Colonic mucosa (tissue), 4 donors: ENCODE measurements at regions not wholly inside any gene's neighbourhood (a gene's known extent, or its start where the extent isn't known, plus 50 kb on each side); places are given as distances from the start of the nearest gene placed in this dataset.

Experiments
- DNase-seq: peaks from one replicate; pipeline ENCODE4 v3.0.0-alpha.2; 2020
- H3K27ac ChIP-seq: fragments of 200-600 bp; one replicate; pipeline ENCODE4 v1.8.0; 2021
- H3K27me3 ChIP-seq: fragments of 200-600 bp; one replicate; pipeline ENCODE4 v1.8.0; 2021
- H3K36me3 ChIP-seq: fragments of 200-600 bp; one replicate; pipeline ENCODE4 v1.8.0; 2021
- H3K4me1 ChIP-seq: fragments of 200-600 bp; one replicate; pipeline ENCODE4 v1.8.0; 2021; ENCODE audit warnings: mild to moderate bottlenecking
- H3K4me3 ChIP-seq: fragments of 200-600 bp; one replicate; pipeline ENCODE4 v1.8.0; 2021
- H3K9ac ChIP-seq, 2 donors: one replicate each; pipeline ENCODE4 v1.7.0; 2013; ENCODE audit warnings: control low read depth in 2 of 2, low read depth in 2 of 2, low read length in 2 of 2
- H3K9me3 ChIP-seq: fragments of 200-600 bp; one replicate; pipeline ENCODE4 v1.8.0; 2021
- CTCF ChIP-seq: fragments of 200-600 bp; IDR thresholded peaks from one replicate; pipeline ENCODE4 v1.8.0; 2022; ENCODE audit warnings: antibody characterized with exemption, mild to moderate bottlenecking
- intact Hi-C: fragments of 100-400 bp; cut with DNase I; formaldehyde crosslinking; loops from one replicate; pipeline ENCODE4 v1.14.1; 2022
- donor health status: healthy.
- donor health status: DM: no; HTN: no; CAD: no.
- donor health status: DM: no; HTN: no; CAD: no.

DNA sequence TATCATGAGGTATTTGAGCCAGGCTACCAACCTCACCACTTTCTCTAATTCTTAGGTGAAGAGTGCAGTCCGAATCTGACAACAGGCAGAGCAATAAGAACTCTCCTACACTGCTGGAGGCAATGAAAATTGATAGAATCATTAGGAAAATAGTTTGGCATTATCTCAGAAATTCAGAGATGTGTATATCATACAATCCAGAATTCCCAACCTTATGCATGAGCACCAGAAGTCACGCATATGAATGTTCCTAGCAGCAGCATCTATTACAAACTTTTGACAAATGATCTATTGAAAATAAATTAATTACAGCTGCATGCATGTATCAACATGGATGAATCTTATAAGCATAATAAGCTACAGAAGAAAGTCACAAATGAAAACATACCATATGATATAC lies 176.9 kb upstream of the CAMK1G start:
- intact Hi-C loops, result no loop called here
- H3K4me1 ChIP-seq, result no peaks in the 10 kb centered on the region
- H3K27ac ChIP-seq, result no peak overlapping the region
- no peak for DNase-seq
- no peaks in the 10 kb centered on the region for H3K27me3 ChIP-seq
- H3K36me3 ChIP-seq, result no peaks in the 10 kb centered on the region
- H3K9me3 ChIP-seq, result no peaks in the 10 kb centered on the region
- no peak overlapping the region for H3K4me3 ChIP-seq
- no peak overlapping the region for H3K9ac ChIP-seq
- TF ChIP-seq CTCF, result no peak

- H3K9ac ChIP-seq, result no peak overlapping the region
- DNase-seq, result no peak
- TF ChIP-seq CTCF, result no peak
- no peaks in the 10 kb centered on the region for H3K4me1 ChIP-seq
- no peak overlapping the region for H3K27ac ChIP-seq
- no peak overlapping the region for H3K4me3 ChIP-seq
- no peaks in the 10 kb centered on the region for H3K27me3 ChIP-seq
- intact Hi-C loops, result no loop called here
- no peaks in the 10 kb centered on the region for H3K36me3 ChIP-seq
- H3K9me3 ChIP-seq, result no peaks in the 10 kb centered on the region
Observed at GRCh38 chr1:209409780-209410179, 173.7 kb upstream of the CAMK1G start.

- DNase-seq, result no peak
- H3K9me3 ChIP-seq, result no peaks in the 10 kb centered on the region
- no peaks in the 10 kb centered on the region for H3K27me3 ChIP-seq
- intact Hi-C loops, result no loop called here
- no peak overlapping the region for H3K27ac ChIP-seq
- H3K4me3 ChIP-seq, result no peak overlapping the region
- TF ChIP-seq CTCF, result no peak
- H3K9ac ChIP-seq, result no peak overlapping the region
- H3K36me3 ChIP-seq, result no peaks in the 10 kb centered on the region
- H3K4me1 ChIP-seq, result no peaks in the 10 kb centered on the region
Observed at GRCh38 chr1:209411491-209411929, 172.0 kb upstream of the CAMK1G start.

GRCh38 chr1:209412036-209412435 lies 171.5 kb upstream of the CAMK1G start:
- no peak for TF ChIP-seq CTCF
- intact Hi-C loops, result no loop called here
- H3K9ac ChIP-seq, result no peak overlapping the region
- no peak overlapping the region for H3K4me3 ChIP-seq
- H3K4me1 ChIP-seq, result no peaks in the 10 kb centered on the region
- H3K9me3 ChIP-seq, result no peaks in the 10 kb centered on the region
- H3K36me3 ChIP-seq, result no peaks in the 10 kb centered on the region
- H3K27me3 ChIP-seq, result no peaks in the 10 kb centered on the region
- H3K27ac ChIP-seq, result no peak overlapping the region
- DNase-seq, result no peak

GRCh38 chr1:209412566-209412965 lies 170.9 kb upstream of the CAMK1G start:
- Histone ChIP-seq H3K9ac (no peak overlapping the region), H3K4me3 (no peak overlapping the region), H3K4me1 (no peaks in the 10 kb centered on the region), H3K9me3 (no peaks in the 10 kb centered on the region), H3K27me3 (no peaks in the 10 kb centered on the region), H3K36me3 (no peaks in the 10 kb centered on the region), H3K27ac (no peak overlapping the region)
- no peak for DNase-seq
- no peak for TF ChIP-seq CTCF
- intact Hi-C loops, result no loop called here

- Histone ChIP-seq H3K27ac (no peak overlapping the region), H3K9me3 (no peaks in the 10 kb centered on the region), H3K4me3 (no peak overlapping the region), H3K4me1 (no peaks in the 10 kb centered on the region), H3K36me3 (no peaks in the 10 kb centered on the region), H3K9ac (no peak overlapping the region), H3K27me3 (no peaks in the 10 kb centered on the region)
- intact Hi-C loops, result no loop called here
- no peak for DNase-seq
- TF ChIP-seq CTCF, result no peak
Observed at GRCh38 chr1:209413062-209413461, 170.5 kb upstream of the CAMK1G start.
